DLD1 (cell line): ENCODE measurements at regions not wholly inside any gene's neighbourhood (a gene's known extent, or its start where the extent isn't known, plus 50 kb on each side); places are given as distances from the start of the nearest gene placed in this dataset.

Experiments
- in situ Hi-C: cut with HindIII; loops from 2 replicates; pipeline ENCODE4 v1.10.0; 2017; ENCODE audit warnings: low sequenced_read_pairs

- in situ Hi-C loops, result no loop called here
These were observed 50.3 kb upstream of the ETAA1 start for GRCh38 chr2:67346718-67347407.
